ENCODE measurements at regions not wholly inside any gene's neighbourhood (a gene's known extent, or its start where the extent isn't known, plus 50 kb on each side); places are given as distances from the start of the nearest gene placed in this dataset.

- DNase-seq, result no peak
These were observed 251.0 kb upstream of the ARGLU1 start for GRCh38 chr13:106818971-106819370.

GRCh38 chr13:106815545-106815944 is 247.6 kb upstream of the ARGLU1 start:
- DNase-seq, result no peak

- DNase-seq, result no peak
These were observed 246.5 kb upstream of the ARGLU1 start for GRCh38 chr13:106814463-106814862.

GRCh38 chr13:106810069-106810468 is 242.1 kb upstream of the ARGLU1 start:
- no peak for DNase-seq

GRCh38 chr13:106804991-106805390 is 237.1 kb upstream of the ARGLU1 start:
- DNase-seq, result no peak

- DNase-seq, result no peak
These were observed 235.0 kb upstream of the ARGLU1 start for GRCh38 chr13:106802917-106803316.

- no peak for DNase-seq
These were observed 231.9 kb upstream of the ARGLU1 start for GRCh38 chr13:106799781-106800335.

- no peak for DNase-seq
These were observed 229.2 kb upstream of the ARGLU1 start for GRCh38 chr13:106797081-106797640.

- no peak for DNase-seq
These were observed 228.5 kb upstream of the ARGLU1 start for GRCh38 chr13:106796280-106797047.

GRCh38 chr13:106795847-106796246 is 227.9 kb upstream of the ARGLU1 start:
- DNase-seq, result no peak

- DNase-seq, result no peak
These were observed 226.2 kb upstream of the ARGLU1 start for GRCh38 chr13:106794117-106794516.

- DNase-seq, result no peak
These were observed 222.0 kb upstream of the ARGLU1 start for GRCh38 chr13:106789911-106790310.

GRCh38 chr13:106786006-106786563 is 218.1 kb upstream of the ARGLU1 start:
- no peak for DNase-seq

GRCh38 chr13:106774621-106775020 is 206.7 kb upstream of the ARGLU1 start:
- no peak for DNase-seq

- no peak for DNase-seq
These were observed 204.2 kb upstream of the ARGLU1 start for GRCh38 chr13:106772006-106772601.

GRCh38 chr13:106768991-106769390 is 201.1 kb upstream of the ARGLU1 start:
- DNase-seq, result no peak

- no peak for DNase-seq
These were observed 194.8 kb upstream of the ARGLU1 start for GRCh38 chr13:106762708-106763107.

- no peak for DNase-seq
These were observed 188.5 kb upstream of the ARGLU1 start for GRCh38 chr13:106756446-106756845.

GRCh38 chr13:106755542-106755941 is 187.6 kb upstream of the ARGLU1 start:
- no peak for DNase-seq

GRCh38 chr13:106753251-106753650 is 185.3 kb upstream of the ARGLU1 start:
- no peak for DNase-seq

- DNase-seq, result no peak
These were observed 184.7 kb upstream of the ARGLU1 start for GRCh38 chr13:106752584-106753170.

GRCh38 chr13:106748785-106749184 is 180.8 kb upstream of the ARGLU1 start:
- no peak for DNase-seq

GRCh38 chr13:106744516-106744915 is 176.6 kb upstream of the ARGLU1 start:
- no peak for DNase-seq
